LoVo (cell line): ENCODE measurements at regions not wholly inside any gene's neighbourhood (a gene's known extent, or its start where the extent isn't known, plus 50 kb on each side); places are given as distances from the start of the nearest gene placed in this dataset.

Experiments used
- DNase-seq: peaks from one replicate; pipeline ENCODE4 v3.0.0-alpha.2; 2016; ENCODE audit warnings: low spot score

DNA sequence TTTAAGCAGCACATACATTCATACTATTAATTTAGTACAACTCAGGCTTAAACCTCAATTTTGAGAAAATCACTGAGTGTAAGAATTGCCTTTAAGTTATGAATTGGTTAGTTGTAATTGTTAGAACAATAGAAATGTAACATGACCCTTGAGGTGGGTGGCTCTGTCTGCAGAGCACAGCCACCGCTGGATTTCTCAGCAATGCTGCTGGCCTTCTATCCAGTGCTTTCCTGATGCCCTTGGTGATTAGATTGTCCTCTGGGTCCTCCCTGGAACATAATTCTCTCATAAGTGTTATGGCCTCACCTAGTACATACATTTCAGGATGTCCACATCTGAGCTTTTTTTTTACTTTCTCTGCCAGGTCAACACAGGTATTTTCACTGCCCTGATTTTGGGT, 213.2 kb downstream of the SLC7A11 start:
- DNase-seq, result no peak

- no peak for DNase-seq
Measured at GRCh38 chr4:138021139-138021830, 220.9 kb downstream of the SLC7A11 start.

DNA sequence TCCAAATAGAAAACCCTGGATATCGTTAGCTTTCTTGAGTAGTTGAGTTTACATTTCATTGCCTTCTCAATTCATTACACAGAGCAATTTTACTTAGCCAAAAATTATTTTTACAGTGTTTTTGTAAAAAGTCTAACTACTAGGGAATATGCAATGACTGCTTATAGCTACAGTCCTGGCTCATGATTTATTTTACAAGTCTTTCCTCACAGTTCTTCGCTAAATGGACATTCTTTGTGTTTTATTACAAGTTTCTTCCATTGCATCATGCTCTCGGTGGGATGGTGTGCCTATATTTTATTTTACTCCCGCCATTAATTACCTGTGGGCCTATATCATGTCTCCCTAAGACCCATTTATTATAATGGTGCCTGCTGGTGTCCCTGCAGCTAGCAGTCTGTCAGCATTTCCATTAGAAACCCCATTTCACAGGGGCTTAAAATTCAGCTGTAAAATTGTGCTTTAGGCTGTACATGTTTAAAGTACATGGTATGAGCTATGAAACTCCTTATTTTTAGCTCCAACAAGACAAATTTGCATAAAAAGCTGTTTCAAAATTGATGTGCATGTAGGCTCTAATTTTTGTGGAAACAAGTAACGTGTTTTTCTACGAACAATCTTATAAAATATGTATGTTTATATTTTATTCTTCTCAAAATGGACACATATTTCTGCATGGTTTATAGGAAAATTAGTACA, 227.4 kb downstream of the SLC7A11 start:
- no peak for DNase-seq

GRCh38 chr4:138013625-138014024, 228.5 kb downstream of the SLC7A11 start:
- DNase-seq, result no peak

- DNase-seq, result no peak
Measured at GRCh38 chr4:138010639-138011038, 231.5 kb downstream of the SLC7A11 start.

GRCh38 chr4:138007572-138007971, 234.6 kb downstream of the SLC7A11 start:
- no peak for DNase-seq

DNA sequence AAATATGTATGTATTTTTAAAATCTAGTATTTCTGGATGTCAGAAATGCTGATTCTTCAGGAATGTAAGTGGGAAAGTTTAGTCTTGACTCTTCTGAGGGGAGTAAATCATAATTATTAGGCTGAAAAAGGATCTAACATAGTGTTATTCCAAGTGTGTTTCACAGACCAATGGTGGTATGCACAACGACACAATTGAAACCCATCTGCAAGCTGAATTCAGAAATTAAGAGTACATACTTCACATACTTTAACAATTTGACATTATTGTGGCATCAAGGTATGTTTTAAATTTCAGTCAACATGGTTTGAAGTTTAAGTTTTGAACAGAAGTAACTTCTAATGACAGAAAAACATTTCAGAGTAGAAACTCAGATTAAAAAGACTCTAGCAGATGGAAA, 236.7 kb downstream of the SLC7A11 start:
- DNase-seq, result no peak

DNA sequence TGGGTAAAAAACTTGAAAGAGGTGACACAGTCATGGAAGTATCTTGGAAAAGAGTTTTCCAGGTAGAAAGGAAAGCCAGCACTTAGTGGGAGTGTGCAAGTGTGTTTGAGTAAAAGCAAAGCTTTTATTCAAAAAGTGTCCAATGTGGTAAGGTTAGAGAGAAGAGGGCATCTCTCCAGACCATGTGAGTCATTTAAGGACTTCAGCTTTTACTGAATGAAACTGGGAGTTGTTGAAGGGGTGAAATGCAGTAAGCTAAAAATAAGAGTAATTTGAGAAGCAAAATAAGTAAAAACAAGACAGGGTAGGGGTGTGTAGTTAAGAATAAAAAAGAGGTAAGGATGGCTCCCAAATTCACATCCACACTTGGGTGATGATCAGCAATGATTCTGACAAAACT, 238.9 kb downstream of the SLC7A11 start:
- no peak for DNase-seq

DNA sequence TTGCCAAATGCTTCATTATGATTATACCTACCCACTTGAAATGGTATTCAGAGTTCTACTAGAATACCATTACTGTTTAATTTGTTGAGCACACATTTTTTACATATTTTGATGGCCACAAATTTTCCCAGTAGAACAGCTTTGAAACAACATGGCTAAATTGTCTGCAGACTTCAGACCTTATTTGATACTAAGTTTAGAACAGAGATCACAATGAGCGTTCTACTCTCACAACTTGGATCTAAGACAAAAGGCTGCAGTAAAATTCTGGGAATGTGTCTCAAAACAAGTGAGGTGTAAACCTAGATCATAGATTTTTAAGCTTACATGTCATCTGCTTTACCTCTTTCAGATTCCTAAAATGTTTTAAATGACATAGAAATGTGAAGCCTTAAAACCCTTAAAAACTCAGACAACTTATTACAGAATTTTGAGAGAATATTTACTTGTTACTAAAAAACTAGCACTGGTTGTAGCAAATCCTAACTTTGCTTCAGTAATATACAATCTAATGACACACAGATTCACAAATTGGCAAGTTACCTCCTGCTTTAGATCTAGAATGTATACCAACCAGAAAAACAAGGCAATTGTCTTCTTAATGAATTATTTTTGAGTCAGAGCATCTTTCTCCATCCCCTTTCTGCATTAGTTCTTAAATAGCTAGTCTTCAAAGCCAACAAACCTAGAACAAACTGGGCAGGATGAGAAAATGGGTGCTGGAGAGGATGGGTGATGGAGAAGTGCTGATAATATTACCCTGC, 243.3 kb downstream of the SLC7A11 start:
- no peak for DNase-seq

DNA sequence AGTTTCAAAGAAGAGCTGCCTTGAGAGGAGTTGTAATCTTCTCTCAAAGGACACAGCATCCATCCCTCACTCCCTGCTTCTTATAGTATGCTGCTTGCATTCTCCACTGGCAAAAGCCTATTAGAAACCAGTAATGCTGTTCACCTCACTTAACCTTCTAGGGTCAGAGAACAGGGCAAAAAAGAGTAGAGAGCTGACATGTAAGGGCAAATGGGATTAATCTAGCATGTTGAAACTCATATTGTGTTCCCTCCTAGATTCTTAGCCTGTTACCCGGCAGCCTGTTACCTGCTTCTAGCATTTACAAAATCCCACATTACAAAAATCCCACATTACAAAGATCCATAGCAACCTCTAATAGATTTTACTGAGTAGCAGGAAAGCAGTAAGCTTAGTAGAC, 244.7 kb downstream of the SLC7A11 start:
- DNase-seq, result no peak

DNA sequence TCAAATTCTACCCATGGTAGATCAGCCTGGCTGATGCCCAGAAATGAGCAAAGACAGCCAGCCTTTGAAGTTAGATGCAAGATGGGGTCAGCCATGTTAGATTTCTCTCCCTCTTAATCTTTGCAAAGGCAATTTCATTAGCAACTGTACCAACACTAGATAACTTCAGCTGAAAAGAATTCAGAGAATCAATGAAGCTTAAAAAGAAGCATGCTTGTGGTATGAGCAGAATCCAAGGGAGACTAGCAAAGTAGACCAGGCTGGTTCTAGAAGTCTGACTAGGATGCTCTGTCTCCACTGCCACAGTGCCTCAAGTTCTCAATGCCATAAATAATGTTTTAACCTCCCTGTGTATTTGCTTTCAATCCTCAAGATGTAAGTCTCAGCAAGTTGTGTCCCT, 247.3 kb downstream of the SLC7A11 start:
- no peak for DNase-seq

GRCh38 chr4:137993232-137993631, 248.9 kb downstream of the SLC7A11 start:
- DNase-seq, result no peak

DNA sequence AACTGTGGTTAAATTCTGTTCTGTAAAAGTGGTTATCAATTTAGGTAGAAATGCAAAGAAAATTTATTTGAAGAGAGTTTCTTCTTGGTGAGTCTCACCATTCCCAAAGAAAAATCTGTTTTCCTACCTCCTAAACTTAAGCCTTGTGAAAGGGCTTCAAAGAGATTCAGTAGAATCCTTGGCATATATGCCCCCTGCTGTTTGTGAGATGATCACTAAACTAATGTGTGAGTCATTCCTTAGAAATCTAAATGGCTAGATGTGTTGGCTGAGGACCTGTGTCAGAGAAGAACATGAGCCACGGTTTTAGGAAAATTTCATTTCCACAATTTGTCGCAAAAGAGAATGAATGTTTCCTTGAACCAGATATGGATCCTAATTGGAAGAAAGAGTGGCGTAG, 260.9 kb downstream of the SLC7A11 start:
- DNase-seq, result peak; percentile 32

DNA sequence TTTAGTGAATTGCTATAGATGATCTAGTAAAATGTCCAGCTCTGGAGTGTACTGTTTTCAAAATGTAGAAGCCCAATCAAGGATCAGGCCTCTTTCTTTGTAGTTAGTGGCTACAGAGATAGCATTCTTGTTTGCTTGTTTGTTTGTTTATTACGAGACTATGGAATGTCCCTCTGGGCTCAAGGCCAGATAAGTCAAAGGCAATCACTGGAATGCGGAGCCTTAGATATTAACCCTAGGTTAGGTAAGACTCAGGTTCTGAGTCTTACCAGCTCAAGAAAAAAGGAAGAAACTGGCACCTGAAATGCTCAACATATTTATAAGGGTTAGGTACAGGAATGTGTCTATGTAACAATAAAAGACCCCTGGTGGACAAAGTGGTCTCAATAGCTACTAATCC, 261.5 kb downstream of the SLC7A11 start:
- peak; percentile 10 for DNase-seq

- no peak for DNase-seq
Measured at GRCh38 chr4:137979938-137980337, 262.2 kb downstream of the SLC7A11 start.

- no peak for DNase-seq
Measured at GRCh38 chr4:137968956-137969678, 273.0 kb downstream of the SLC7A11 start.

- no peak for DNase-seq
Measured at GRCh38 chr4:137967480-137968190, 274.5 kb downstream of the SLC7A11 start.

DNA sequence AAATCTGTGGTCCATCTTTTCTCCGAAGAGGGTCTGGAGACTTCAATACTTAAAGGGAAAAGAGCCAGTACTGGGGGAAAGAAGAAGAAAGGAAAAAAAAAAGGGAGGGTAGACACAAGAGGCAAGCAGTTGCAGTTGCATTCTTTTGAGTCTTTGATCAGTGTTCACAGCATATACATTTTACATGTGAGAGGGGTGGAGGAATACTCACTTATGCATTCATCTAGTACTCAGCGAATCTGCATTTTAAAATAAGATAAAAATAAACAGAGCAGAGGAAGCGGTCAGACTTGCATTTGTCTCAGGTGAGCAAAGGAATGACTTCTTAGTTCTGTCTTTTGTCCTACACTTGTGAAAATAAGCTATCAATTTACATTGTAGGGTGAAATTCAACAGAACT, 275.6 kb downstream of the SLC7A11 start:
- no peak for DNase-seq

DNA sequence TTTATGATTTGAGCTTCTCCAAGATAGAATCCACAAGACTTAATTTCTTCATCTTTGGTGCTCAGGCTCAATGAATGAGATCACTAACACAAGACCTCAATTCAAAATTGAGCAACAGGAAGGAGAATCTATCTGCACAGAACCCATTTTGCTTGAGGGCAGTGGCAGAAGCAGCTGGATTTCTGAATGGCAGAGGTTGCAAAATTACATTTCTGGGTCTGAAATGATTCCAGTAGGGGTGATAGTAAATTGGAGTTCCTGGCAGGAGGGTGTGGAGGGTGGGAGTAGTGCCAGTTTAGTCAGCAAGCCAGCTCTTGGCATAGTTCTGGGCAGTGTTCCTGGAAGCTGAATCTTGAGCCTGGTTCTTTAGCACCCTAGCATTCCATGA, 281.1 kb downstream of the SLC7A11 start:
- DNase-seq, result no peak

- DNase-seq, result no peak
Measured at GRCh38 chr4:137960371-137961050, 281.6 kb downstream of the SLC7A11 start.

DNA sequence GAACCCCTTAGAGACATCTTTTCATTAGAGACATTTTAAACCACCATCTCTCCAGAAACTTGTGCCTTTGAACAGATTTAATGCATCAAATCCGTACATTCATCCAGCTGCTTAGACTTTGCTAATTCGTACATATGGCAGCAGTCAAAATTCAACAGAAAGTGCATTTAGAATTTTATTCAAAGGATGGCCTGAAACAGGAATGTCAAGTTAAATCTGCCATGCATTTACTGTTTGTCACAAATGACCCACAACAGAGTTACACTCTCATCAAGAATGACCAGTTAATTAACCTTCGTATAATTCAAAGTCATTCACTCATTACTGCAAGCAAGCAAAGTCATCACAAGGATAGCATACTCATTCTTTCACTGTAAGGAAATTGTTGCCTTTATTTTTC, 284.3 kb downstream of the SLC7A11 start:
- no peak for DNase-seq
